Nephron progenitor cell (in vitro differentiated cells): ENCODE measurements at regions not wholly inside any gene's neighbourhood (a gene's known extent, or its start where the extent isn't known, plus 50 kb on each side); places are given as distances from the start of the nearest gene placed in this dataset.

Source experiments
- DNase-seq: peaks from one replicate; pipeline ENCODE4 v3.0.0; 2021
- H3K27ac Mint-ChIP-seq: 2 replicates; pipeline ENCODE4 v1.8.0; 2021; ENCODE audit warnings: mild to moderate bottlenecking, moderate library complexity, mixed read lengths
- H3K27me3 Mint-ChIP-seq: 2 replicates; pipeline ENCODE4 v1.8.0; 2021; ENCODE audit warnings: mild to moderate bottlenecking, low read depth, mixed read lengths; ENCODE audit not compliant: poor library complexity
- H3K36me3 Mint-ChIP-seq: 2 replicates; pipeline ENCODE4 v1.8.0; 2021; ENCODE audit warnings: low read depth, mixed read lengths
- H3K4me1 Mint-ChIP-seq: 2 replicates; pipeline ENCODE4 v1.8.0; 2021; ENCODE audit warnings: mixed read lengths
- H3K4me3 Mint-ChIP-seq: 2 replicates; pipeline ENCODE4 v1.8.0; 2021; ENCODE audit warnings: mild to moderate bottlenecking, moderate library complexity, mixed read lengths
- H3K9me3 Mint-ChIP-seq: 2 replicates; pipeline ENCODE4 v1.8.0; 2021; ENCODE audit warnings: mild to moderate bottlenecking, moderate library complexity, mixed read lengths
- CTCF ChIP-seq: fragments of 200-600 bp; sonication (generic); IDR thresholded peaks from 2 replicates; pipeline ENCODE4 v1.5.0; 2021; ENCODE audit warnings: antibody characterized with exemption

GRCh38 chr14:101506926-101507835, 54.1 kb upstream of the DIO3 start:
- peaks cover 42% of the 10 kb centered on the region for H3K4me1 Mint-ChIP-seq
- H3K4me3 Mint-ChIP-seq = no peak overlapping the region
- no peak for DNase-seq
- no peak for TF ChIP-seq CTCF
- peaks cover 7% of the 10 kb centered on the region for H3K27me3 Mint-ChIP-seq
- H3K9me3 Mint-ChIP-seq = no peaks in the 10 kb centered on the region
- no peaks in the 10 kb centered on the region for H3K36me3 Mint-ChIP-seq
- no peak overlapping the region for H3K27ac Mint-ChIP-seq

- Mint-ChIP-seq H3K4me1 (peaks cover 42% of the 10 kb centered on the region), H3K27me3 (peaks cover 5% of the 10 kb centered on the region), H3K27ac (no peak overlapping the region), H3K4me3 (no peak overlapping the region), H3K9me3 (no peaks in the 10 kb centered on the region), H3K36me3 (no peaks in the 10 kb centered on the region)
- no peak for TF ChIP-seq CTCF
- DNase-seq = no peak
Observed at GRCh38 chr14:101507836-101508150, 53.5 kb upstream of the DIO3 start.

GRCh38 chr14:101508196-101508947, 52.9 kb upstream of the DIO3 start:
- H3K27me3 Mint-ChIP-seq = peaks cover 3% of the 10 kb centered on the region

GRCh38 chr14:101508948-101509729, 52.2 kb upstream of the DIO3 start:
- Mint-ChIP-seq H3K4me3 (no peak overlapping the region), H3K27me3 (peaks cover 3% of the 10 kb centered on the region), H3K36me3 (no peaks in the 10 kb centered on the region), H3K9me3 (no peaks in the 10 kb centered on the region), H3K4me1 (peaks cover 38% of the 10 kb centered on the region), H3K27ac (no peak overlapping the region)
- TF ChIP-seq CTCF = no peak
- no peak for DNase-seq

More at GRCh38 chr14:101508196-101508947, 52.9 kb upstream of the DIO3 start:
- TF ChIP-seq CTCF = no peak
- no peak overlapping the region for H3K27ac Mint-ChIP-seq
- no peak overlapping the region for H3K4me3 Mint-ChIP-seq
- no peak for DNase-seq
- H3K36me3 Mint-ChIP-seq = no peaks in the 10 kb centered on the region
- H3K4me1 Mint-ChIP-seq = peaks cover 42% of the 10 kb centered on the region
- H3K9me3 Mint-ChIP-seq = no peaks in the 10 kb centered on the region

GRCh38 chr14:101509730-101510371, 51.4 kb upstream of the DIO3 start:
- Mint-ChIP-seq H3K9me3 (no peaks in the 10 kb centered on the region), H3K27me3 (peaks cover 3% of the 10 kb centered on the region), H3K36me3 (no peaks in the 10 kb centered on the region), H3K27ac (no peak overlapping the region), H3K4me1 (peaks cover 35% of the 10 kb centered on the region), H3K4me3 (no peak overlapping the region)
- no peak for TF ChIP-seq CTCF
- DNase-seq = no peak
